H1 (cell line): ENCODE measurements at regions not wholly inside any gene's neighbourhood (a gene's known extent, or its start where the extent isn't known, plus 50 kb on each side); places are given as distances from the start of the nearest gene placed in this dataset.

ENCODE experiments used
- CTCF ChIA-PET: fragments of 300-600 bp; sonication (Branson Sonifier 250); formaldehyde crosslinking; loops from one replicate; lab custom pipeline; 2021; ENCODE audit not compliant: partially characterized antibody; lab: Charles Lee
- POLR2A ChIA-PET: fragments of 300-600 bp; sonication (Branson Sonifier 250); formaldehyde crosslinking; loops from one replicate; lab custom pipeline; 2021; ENCODE audit warnings: inconsistent platforms; ENCODE audit not compliant: partially characterized antibody; lab: Charles Lee
- DNase-seq, 2 experiments: peaks; one replicate each; pipeline versions ENCODE4 v3.0.0 to v3.0.0-alpha.2; 2010 to 2022; ENCODE audit warnings: low spot score in 2 of 2, low read depth in 1 of 2, mixed read lengths in 1 of 2
- FAIRE-seq: peaks from 2 replicates; lab custom pipeline; 2011; peaks lifted over from hg19 to GRCh38; lab: Jason Lieb, UNC
- H2AFZ ChIP-seq: 2 replicates; pipeline ENCODE4 v1.8.1; 2012; ENCODE audit warnings: low read length, inconsistent platforms
- H2AK5ac ChIP-seq: 2 replicates; pipeline ENCODE4 v1.6.1; 2013; ENCODE audit warnings: low read depth, low read length
- H2BK120ac ChIP-seq: replicated peaks from 2 replicates; pipeline ENCODE3; 2013; ENCODE audit warnings: low read depth, low read length, inconsistent platforms
- H2BK12ac ChIP-seq: 2 replicates; pipeline ENCODE4 v1.6.1; 2013; ENCODE audit warnings: low read depth, low read length
- H2BK15ac ChIP-seq: 2 replicates; pipeline ENCODE4 v1.6.1; 2013; ENCODE audit warnings: low read length
- H2BK20ac ChIP-seq: 2 replicates; pipeline ENCODE4 v1.6.1; 2013; ENCODE audit warnings: low read length
- H2BK5ac ChIP-seq: 2 replicates; pipeline ENCODE4 v1.6.1; 2013; ENCODE audit warnings: low read depth, low read length
- H3K14ac ChIP-seq: 2 replicates; pipeline ENCODE4 v1.6.1; 2013; ENCODE audit warnings: inconsistent platforms; ENCODE audit not compliant: insufficient read length
- H3K18ac ChIP-seq: 2 replicates; pipeline ENCODE4 v1.6.1; 2013; ENCODE audit warnings: low read length; ENCODE audit errors: extremely low read depth
- H3K23ac ChIP-seq: 2 replicates; pipeline ENCODE4 v1.6.1; 2013; ENCODE audit warnings: inconsistent platforms; ENCODE audit not compliant: insufficient read length
- H3K23me2 ChIP-seq: 2 replicates; pipeline ENCODE4 v1.6.1; 2013; ENCODE audit warnings: low read depth, low read length
- H3K27ac ChIP-seq: 2 replicates; pipeline ENCODE4 v1.6.1; 2011; ENCODE audit warnings: low read depth, low read length, inconsistent platforms
- H3K27me3 ChIP-seq, 4 experiments: replicated peaks in 1 of 4; 1 replicate in 1 of 4; 2 replicates in 3 of 4; pipeline versions ENCODE4 v1.6.1 to v1.8.1; 2011 to 2013; ENCODE audit warnings: low read length in 3 of 4, mild to moderate bottlenecking in 3 of 4, inconsistent platforms in 2 of 4, mixed read lengths in 2 of 4, moderate library complexity in 1 of 4; ENCODE audit not compliant: control insufficient read depth in 3 of 4, insufficient read depth in 3 of 4; ENCODE audit errors: extremely low read depth in 1 of 4
- H3K36me3 ChIP-seq, 4 experiments: 2 replicates each; pipeline versions ENCODE4 v1.6.1 to v1.8.1; 2011 to 2013; ENCODE audit warnings: mild to moderate bottlenecking in 4 of 4, low read length in 3 of 4, moderate library complexity in 2 of 4, control low read depth in 1 of 4, inconsistent platforms in 1 of 4; ENCODE audit not compliant: insufficient read depth in 4 of 4, control insufficient read depth in 2 of 4
- H3K4ac ChIP-seq: replicated peaks from 2 replicates; pipeline ENCODE3; 2013; ENCODE audit warnings: low read length, low read depth, mixed read lengths, inconsistent platforms; ENCODE audit not compliant: insufficient read length
- H3K4me1 ChIP-seq, 4 experiments: replicated peaks in 1 of 4; 1 replicate in 1 of 4; 2 replicates in 3 of 4; pipeline versions ENCODE4 v1.6.1 to v1.8.1; 2011 to 2013; ENCODE audit warnings: low read length in 3 of 4, inconsistent platforms in 2 of 4, mixed read lengths in 1 of 4; ENCODE audit not compliant: insufficient read depth in 4 of 4, control insufficient read depth in 3 of 4
- H3K4me2 ChIP-seq, 2 experiments: 2 replicates each; pipeline versions ENCODE4 v1.6.1 to v1.8.1; 2011 to 2013; ENCODE audit warnings: low read depth in 2 of 2, low read length in 2 of 2, control low read depth in 1 of 2, inconsistent platforms in 1 of 2, mild to moderate bottlenecking in 1 of 2; ENCODE audit not compliant: insufficient read depth in 1 of 2
- H3K4me3 ChIP-seq, 4 experiments: fragments of 200-600, 300-600 bp in 1 of 4; sonication (generic), shearing (Covaris generic), sonication (Bioruptor Twin) in 1 of 4; 2 replicates each; pipeline versions ENCODE4 v1.5.1 to v1.8.1; 2011 to 2016; ENCODE audit warnings: low read length in 4 of 4, low read depth in 3 of 4, control low read depth in 2 of 4, inconsistent platforms in 2 of 4, mild to moderate bottlenecking in 2 of 4, mixed read lengths in 1 of 4, moderate library complexity in 1 of 4; ENCODE audit not compliant: insufficient read depth in 2 of 4; ENCODE audit errors: extremely low read depth in 1 of 4
- H3K56ac ChIP-seq: replicated peaks from 2 replicates; pipeline ENCODE3; 2013; ENCODE audit warnings: low read depth, mild to moderate bottlenecking, mixed read lengths, low read length, inconsistent platforms; ENCODE audit not compliant: insufficient read length
- H3K79me1 ChIP-seq: 2 replicates; pipeline ENCODE4 v1.6.1; 2013; ENCODE audit warnings: low read depth, low read length, control low read depth
- H3K79me2 ChIP-seq, 2 experiments: 2 replicates each; pipeline versions ENCODE4 v1.6.1 to v1.8.1; 2012 to 2013; ENCODE audit warnings: low read length in 2 of 2, mild to moderate bottlenecking in 2 of 2, inconsistent platforms in 1 of 2; ENCODE audit not compliant: insufficient read depth in 2 of 2, control insufficient read depth in 1 of 2
- H3K9ac ChIP-seq, 4 experiments: replicated peaks in 1 of 4; 1 replicate in 1 of 4; 2 replicates in 3 of 4; pipeline versions ENCODE4 v1.6.1 to v1.8.1; 2011 to 2013; ENCODE audit warnings: low read depth in 3 of 4, low read length in 3 of 4, control low read depth in 2 of 4, mild to moderate bottlenecking in 2 of 4, moderate library complexity in 2 of 4, inconsistent platforms in 1 of 4; ENCODE audit errors: extremely low read depth in 1 of 4
- H3K9me3 ChIP-seq, 2 experiments: 2 replicates each; pipeline versions ENCODE4 v1.6.1 to v1.8.1; 2012 to 2013; ENCODE audit warnings: mild to moderate bottlenecking in 2 of 2, moderate library complexity in 2 of 2, control low read depth in 1 of 2, inconsistent platforms in 1 of 2, low read depth in 1 of 2, low read length in 1 of 2, mixed read lengths in 1 of 2; ENCODE audit not compliant: insufficient read depth in 2 of 2
- H4K20me1 ChIP-seq, 2 experiments: replicated peaks in 1 of 2; 2 replicates each; pipeline versions ENCODE3 to v1.8.1; 2011 to 2013; ENCODE audit warnings: inconsistent platforms in 2 of 2, low read length in 2 of 2, mild to moderate bottlenecking in 1 of 2; ENCODE audit not compliant: insufficient read depth in 2 of 2, control insufficient read depth in 1 of 2
- H4K5ac ChIP-seq: 2 replicates; pipeline ENCODE4 v1.6.1; 2013; ENCODE audit warnings: low read length, low read depth, mixed read lengths, inconsistent platforms; ENCODE audit not compliant: insufficient read length
- H4K8ac ChIP-seq: 2 replicates; pipeline ENCODE4 v1.8.0; 2013; ENCODE audit warnings: mild to moderate bottlenecking, moderate library complexity, low read length, inconsistent platforms; ENCODE audit not compliant: insufficient read depth; ENCODE audit errors: extremely low read depth
- H4K91ac ChIP-seq: replicated peaks from 2 replicates; pipeline ENCODE3; 2013; ENCODE audit warnings: low read length, mixed read lengths, inconsistent platforms; ENCODE audit not compliant: insufficient read length
- BACH1 ChIP-seq: IDR thresholded peaks from 2 replicates; pipeline ENCODE4 v1.6.1; 2012; ENCODE audit warnings: low read length, improper control_type of control experiment
- CEBPB ChIP-seq: IDR thresholded peaks from 2 replicates; pipeline ENCODE4 v1.6.1; 2012; ENCODE audit warnings: low read depth, low read length
- KDM4A ChIP-seq: IDR thresholded peaks from one replicate; pipeline ENCODE4 v1.7.1; 2012; ENCODE audit warnings: low read depth, mild to moderate bottlenecking, moderate library complexity, low read length, inconsistent platforms; ENCODE audit not compliant: severe bottlenecking
- POLR2A ChIP-seq, 2 experiments: IDR thresholded peaks; 1 replicate in 1 of 2; 2 replicates in 1 of 2; pipeline ENCODE4 v1.6.1; 2011; ENCODE audit warnings: low read depth in 2 of 2, low read length in 2 of 2, mild to moderate bottlenecking in 2 of 2; ENCODE audit errors: control extremely low read depth in 1 of 2
- SIN3A ChIP-seq, 2 experiments: IDR thresholded peaks in 1 of 2; conservative IDR thresholded peaks in 1 of 2; 2 replicates each; pipeline ENCODE4 v1.6.1; 2011 to 2012; ENCODE audit warnings: low read length in 2 of 2, improper control_type of control experiment in 1 of 2, low read depth in 1 of 2, mild to moderate bottlenecking in 1 of 2
- WGBS, 2 experiments: shearing (Covaris generic) in 1 of 2; methylation state at CpG; one replicate each; pipeline versions ENCODE4 v1.1.6 to v1.1.7; 2013 to 2015; ENCODE audit warnings: low lambda C conversion rate in 2 of 2, mixed read lengths in 2 of 2, inconsistent platforms in 1 of 2, low coverage in 1 of 2, missing lambda C conversion rate in 1 of 2; ENCODE audit not compliant: insufficient replicate concordance in 2 of 2, insufficient coverage in 1 of 2, insufficient read length in 1 of 2; ENCODE audit errors: extremely low coverage in 1 of 2, missing lambda C conversion rate in 1 of 2; 5-methylcytosine and 5-hydroxymethylcytosine counted together
- TF ChIP-seq, protein P1 (sequence below): IDR thresholded peaks from 2 replicates; pipeline ENCODE4 v1.6.1; 2012; ENCODE audit warnings: low read length, inconsistent platforms
- TF ChIP-seq, protein P2 (sequence below): IDR thresholded peaks from 2 replicates; pipeline ENCODE4 v1.6.1; 2011; ENCODE audit warnings: low read depth, mild to moderate bottlenecking, low read length; ENCODE audit not compliant: insufficient read depth

DNA sequence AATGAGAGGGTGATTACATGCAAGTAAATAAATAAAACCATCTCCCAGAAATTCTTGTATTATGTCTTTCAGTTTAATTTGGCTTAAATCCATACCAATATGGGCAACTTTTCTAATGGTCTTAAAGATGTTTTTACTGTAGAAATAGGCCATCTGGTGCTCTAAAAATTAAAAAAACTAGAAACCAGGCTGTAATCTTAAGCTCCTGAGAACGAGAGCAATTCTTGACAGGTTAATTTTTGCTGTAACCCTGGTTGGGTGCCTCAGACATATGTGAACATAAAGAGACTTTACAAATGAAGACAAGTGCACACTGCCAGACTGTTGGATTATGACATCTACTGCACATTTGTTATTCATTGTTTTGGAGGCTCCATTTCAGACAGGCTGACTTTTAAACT lies 246.8 kb upstream of the DAB2 start:
- H3K9ac ChIP-seq, result no peak overlapping the region
- DNase-seq (no peak), FAIRE-seq (no peak)
- no peak overlapping the region for H2AK5ac ChIP-seq
- no peak overlapping the region for H2AFZ ChIP-seq
- H3K36me3 ChIP-seq, result no peaks in the 10 kb centered on the region
- H3K27me3 ChIP-seq, result no peaks in the 10 kb centered on the region
- ChIA-PET POLR2A (no interaction called here), CTCF (interaction anchor here (1.2 to 1.6 kb wide), 3 partner anchors 19 to 101 kb away, joined by 3 to 7 read pairs (median 4); no protein-coding TSS in a partner anchor)
- H2BK20ac ChIP-seq, result no peak overlapping the region
- no peak overlapping the region for H3K56ac ChIP-seq
- no peaks in the 10 kb centered on the region for H3K79me1 ChIP-seq
- no peak overlapping the region for H2BK12ac ChIP-seq
- no peaks in the 10 kb centered on the region for H4K20me1 ChIP-seq
- no peak overlapping the region for H2BK5ac ChIP-seq
- H3K27ac ChIP-seq, result no peak overlapping the region
- H3K4me2 ChIP-seq, result no peak overlapping the region
- H3K14ac ChIP-seq, result no peak overlapping the region
- H2BK15ac ChIP-seq, result no peak overlapping the region
- H3K4ac ChIP-seq, result no peak overlapping the region
- H3K18ac ChIP-seq, result no peak overlapping the region
- no peak overlapping the region for H2BK120ac ChIP-seq
- no peak overlapping the region for H3K23ac ChIP-seq
- WGBS, 2 experiments, result 88% methylated on average over 1 of the region's 1 CpG; no CpG with 5 or more reads in 1 of the 2 experiments
- H3K23me2 ChIP-seq, result no peaks in the 10 kb centered on the region
- H3K9me3 ChIP-seq, result no peaks in the 10 kb centered on the region
- no peak overlapping the region for H4K5ac ChIP-seq
- H4K8ac ChIP-seq, result no peak overlapping the region
- no peaks in the 10 kb centered on the region for H3K4me1 ChIP-seq
- no peaks in the 10 kb centered on the region for H3K79me2 ChIP-seq
- H3K4me3 ChIP-seq, result no peak overlapping the region
- H4K91ac ChIP-seq, result no peak overlapping the region
- TF ChIP-seq CEBPB (no peak), SIN3A (conservative IDR thresholded peaks at IDR 0.05 in 1 of 2, IDR thresholded peaks at IDR 0.05 in 1 of 2; ENCODE audit: low read depth in 1 of 2, low read length in 2 of 2) (no peak), KDM4A (no peak), POLR2A (IDR thresholded peaks at IDR 0.05; ENCODE audit: control extremely low read depth in 1 of 2, low read depth in 2 of 2, low read length in 2 of 2) (no peak), BACH1 (no peak)
- TF ChIP-seq, protein P1, sequence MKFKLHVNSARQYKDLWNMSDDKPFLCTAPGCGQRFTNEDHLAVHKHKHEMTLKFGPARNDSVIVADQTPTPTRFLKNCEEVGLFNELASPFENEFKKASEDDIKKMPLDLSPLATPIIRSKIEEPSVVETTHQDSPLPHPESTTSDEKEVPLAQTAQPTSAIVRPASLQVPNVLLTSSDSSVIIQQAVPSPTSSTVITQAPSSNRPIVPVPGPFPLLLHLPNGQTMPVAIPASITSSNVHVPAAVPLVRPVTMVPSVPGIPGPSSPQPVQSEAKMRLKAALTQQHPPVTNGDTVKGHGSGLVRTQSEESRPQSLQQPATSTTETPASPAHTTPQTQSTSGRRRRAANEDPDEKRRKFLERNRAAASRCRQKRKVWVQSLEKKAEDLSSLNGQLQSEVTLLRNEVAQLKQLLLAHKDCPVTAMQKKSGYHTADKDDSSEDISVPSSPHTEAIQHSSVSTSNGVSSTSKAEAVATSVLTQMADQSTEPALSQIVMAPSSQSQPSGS, result no peak
- TF ChIP-seq, protein P2, sequence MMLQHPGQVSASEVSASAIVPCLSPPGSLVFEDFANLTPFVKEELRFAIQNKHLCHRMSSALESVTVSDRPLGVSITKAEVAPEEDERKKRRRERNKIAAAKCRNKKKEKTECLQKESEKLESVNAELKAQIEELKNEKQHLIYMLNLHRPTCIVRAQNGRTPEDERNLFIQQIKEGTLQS, result no peak
